HepG2 (cell line): ENCODE measurements at regions not wholly inside any gene's neighbourhood (a gene's known extent, or its start where the extent isn't known, plus 50 kb on each side); places are given as distances from the start of the nearest gene placed in this dataset.

Experiments
- ELF1 ChIP-seq: sonication (generic); formaldehyde crosslinking; IDR thresholded peaks from 2 replicates; pipeline ENCODE4 v1.4.0; 2020; ENCODE audit warnings: missing genetic modification reagents
- FOXP1 ChIP-seq, 2 experiments: fragments of 450-650 bp in 1 of 2; IDR thresholded peaks; 2 replicates each; pipeline ENCODE4 v1.6.1; 2017 to 2018; ENCODE audit warnings: antibody characterized with exemption in 1 of 2
- HNF4A ChIP-seq: sonication (generic); formaldehyde crosslinking; IDR thresholded peaks from 2 replicates; pipeline ENCODE4 v1.4.0; 2020; ENCODE audit warnings: missing genetic modification reagents
- LCORL ChIP-seq, 2 experiments: fragments of 450-650 bp in 1 of 2; sonication (generic) in 1 of 2; formaldehyde crosslinking in 1 of 2; IDR thresholded peaks; 2 replicates each; pipeline versions ENCODE4 v1.5.0 to v1.6.1; 2017 to 2020; ENCODE audit warnings: antibody characterized with exemption in 1 of 2, missing genetic modification reagents in 1 of 2
- NCOA5 ChIP-seq: sonication (generic); formaldehyde crosslinking; IDR thresholded peaks from 2 replicates; pipeline ENCODE4 v1.4.0; 2020; ENCODE audit warnings: missing genetic modification reagents
- NFIC ChIP-seq: IDR thresholded peaks from 2 replicates; pipeline ENCODE4 v1.6.1; 2012; ENCODE audit warnings: mild to moderate bottlenecking, low read length, inconsistent platforms
- ONECUT2 ChIP-seq: sonication (generic); formaldehyde crosslinking; IDR thresholded peaks from 2 replicates; pipeline ENCODE4 v1.4.0; 2020; ENCODE audit warnings: missing genetic modification reagents
- PITX1 ChIP-seq: sonication (generic); formaldehyde crosslinking; IDR thresholded peaks from 2 replicates; pipeline ENCODE4 v1.5.1; 2020; ENCODE audit warnings: mild to moderate bottlenecking, missing genetic modification reagents
- POLR2G ChIP-seq: fragments of 200-400 bp; formaldehyde crosslinking; IDR thresholded peaks from 2 replicates; pipeline ENCODE4 v1.6.1; 2018; ENCODE audit warnings: mild to moderate bottlenecking, low read depth, low read length, moderate library complexity
- PPARG ChIP-seq: conservative IDR thresholded peaks from 2 replicates; pipeline ENCODE4 v1.6.1; 2016; ENCODE audit warnings: missing biosample characterization, missing genetic modification reagents
- RXRB ChIP-seq: IDR thresholded peaks from 2 replicates; pipeline ENCODE4 v1.6.1; 2016; ENCODE audit warnings: borderline replicate concordance, missing genetic modification reagents, missing compliant biosample characterization
- SALL1 ChIP-seq: sonication (generic); formaldehyde crosslinking; IDR thresholded peaks from 2 replicates; pipeline ENCODE4 v1.8.0; 2022; ENCODE audit warnings: mild to moderate bottlenecking, missing genetic modification reagents
- SCMH1 ChIP-seq: sonication (generic); formaldehyde crosslinking; IDR thresholded peaks from 2 replicates; pipeline ENCODE4 v1.9.0; 2021; ENCODE audit warnings: missing genetic modification reagents, mild to moderate bottlenecking, borderline replicate concordance
- ZNF281 ChIP-seq: sonication (generic); formaldehyde crosslinking; IDR thresholded peaks from 2 replicates; pipeline ENCODE4 v1.4.0; 2020; ENCODE audit warnings: missing genetic modification reagents, borderline replicate concordance
- ZNF337 ChIP-seq: sonication (generic); formaldehyde crosslinking; IDR thresholded peaks from 2 replicates; pipeline ENCODE4 v1.5.1; 2020; ENCODE audit warnings: missing genetic modification reagents, low read depth, mild to moderate bottlenecking, borderline replicate concordance
- ZNF569 ChIP-seq: sonication (generic); formaldehyde crosslinking; IDR thresholded peaks from 2 replicates; pipeline ENCODE4 v1.5.0; 2020; ENCODE audit warnings: mild to moderate bottlenecking, missing genetic modification reagents, moderate library complexity, borderline replicate concordance
- ZNF577 ChIP-seq: sonication (generic); formaldehyde crosslinking; IDR thresholded peaks from 2 replicates; pipeline ENCODE4 v1.4.0; 2020; ENCODE audit warnings: mild to moderate bottlenecking, low read depth, missing genetic modification reagents, borderline replicate concordance

- TF ChIP-seq ZNF281 (no peak), SCMH1 (CRISPR knock-in tag) (no peak), ZNF337 (CRISPR knock-in tag) (no peak), PITX1 (no peak), HNF4A (CRISPR knock-in tag) (peak; percentile 32; the same call in 1 of the 2 replicates), ONECUT2 (CRISPR knock-in tag) (no peak), ZNF577 (CRISPR knock-in tag) (no peak), LCORL (IDR thresholded peaks at IDR 0.05) (no peak), LCORL (CRISPR knock-in tag; IDR thresholded peaks at IDR 0.05) (peak; percentile 69; the same call in 1 of the 2 replicates), ELF1 (0 out of 2 replicates have a peak, but pooled peaks have one; percentile 26), PPARG (peak; percentile 72; the same call in 1 of the 2 replicates), RXRB (0 out of 2 replicates have a peak, but pooled peaks have one; percentile 48), ZNF569 (CRISPR knock-in tag) (no peak), POLR2G (no peak), SALL1 (CRISPR knock-in tag) (peak; percentile 52; the same call in 1 of the 2 replicates), FOXP1 (IDR thresholded peaks at IDR 0.05) (no peak), FOXP1 (CRISPR knock-in tag; IDR thresholded peaks at IDR 0.05) (0 out of 2 replicates have a peak, but pooled peaks have one; percentile 32), NCOA5 (no peak), NFIC (peak; percentile 53; the same call in 1 of the 2 replicates)
Observed at GRCh38 chr10:3426190-3426845, 253.7 kb upstream of the PITRM1 start (continued).
